Stimulated activated memory B cell treated with anti-CD40 and anti-IgM and Interleukin-4, amounts not matched to agents 10 μg/mL and 1 μg/mL and 100 μg/mL, for 72 hours (primary cell): ENCODE measurements at regions not wholly inside any gene's neighbourhood (a gene's known extent, or its start where the extent isn't known, plus 50 kb on each side); places are given as distances from the start of the nearest gene placed in this dataset.
A peak's percentile ranks its signal among the peaks of the same experiment; 100 is the strongest.

Source experiments
- ATAC-seq: fragments of 150-1000 bp; cut with Tn5 transposase; 2 replicates; pipeline ENCODE4 v1.10.0; 2021
- H3K27ac Mint-ChIP-seq: one replicate; pipeline ENCODE4 v1.8.0; 2022; ENCODE audit warnings: mild to moderate bottlenecking, mixed read lengths
- H3K27me3 Mint-ChIP-seq: one replicate; pipeline ENCODE4 v1.8.0; 2022; ENCODE audit warnings: mixed read lengths
- H3K36me3 Mint-ChIP-seq: one replicate; pipeline ENCODE4 v1.8.0; 2022; ENCODE audit warnings: mixed read lengths
- H3K4me1 Mint-ChIP-seq: one replicate; pipeline ENCODE4 v1.8.0; 2022; ENCODE audit warnings: mixed read lengths
- H3K4me3 Mint-ChIP-seq: one replicate; pipeline ENCODE4 v1.8.0; 2022; ENCODE audit warnings: mild to moderate bottlenecking, moderate library complexity, mixed read lengths
- H3K9me3 Mint-ChIP-seq: one replicate; pipeline ENCODE4 v1.8.0; 2022; ENCODE audit warnings: mixed read lengths

- ATAC-seq: no peak
- no peaks in the 10 kb centered on the region for H3K36me3 Mint-ChIP-seq
- no peak overlapping the region for H3K27ac Mint-ChIP-seq
- no peaks in the 10 kb centered on the region for H3K27me3 Mint-ChIP-seq
- H3K4me3 Mint-ChIP-seq: no peak overlapping the region
- H3K4me1 Mint-ChIP-seq: peaks cover 6% of the 10 kb centered on the region
- peaks cover 13% of the 10 kb centered on the region for H3K9me3 Mint-ChIP-seq
Observed at GRCh38 chr5:155430192-155430591, 416.6 kb downstream of the KIF4B start.

- Mint-ChIP-seq H3K4me1 (peaks cover 6% of the 10 kb centered on the region), H3K27me3 (no peaks in the 10 kb centered on the region), H3K9me3 (peaks cover 15% of the 10 kb centered on the region), H3K36me3 (no peaks in the 10 kb centered on the region), H3K4me3 (peak overlapping the region; percentile 10), H3K27ac (peak overlapping the region; percentile 82)
- peak; percentile 41 for ATAC-seq
Observed at GRCh38 chr5:155434267-155434666, 420.7 kb downstream of the KIF4B start.

GRCh38 chr5:155434681-155435080, 421.1 kb downstream of the KIF4B start:
- H3K27ac Mint-ChIP-seq: peak overlapping the region; percentile 82
- H3K4me1 Mint-ChIP-seq: peaks cover 6% of the 10 kb centered on the region
- H3K9me3 Mint-ChIP-seq: peaks cover 15% of the 10 kb centered on the region
- peak overlapping the region; percentile 10 for H3K4me3 Mint-ChIP-seq
- peak; percentile 65 for ATAC-seq
- H3K27me3 Mint-ChIP-seq: no peaks in the 10 kb centered on the region
- H3K36me3 Mint-ChIP-seq: no peaks in the 10 kb centered on the region

DNA sequence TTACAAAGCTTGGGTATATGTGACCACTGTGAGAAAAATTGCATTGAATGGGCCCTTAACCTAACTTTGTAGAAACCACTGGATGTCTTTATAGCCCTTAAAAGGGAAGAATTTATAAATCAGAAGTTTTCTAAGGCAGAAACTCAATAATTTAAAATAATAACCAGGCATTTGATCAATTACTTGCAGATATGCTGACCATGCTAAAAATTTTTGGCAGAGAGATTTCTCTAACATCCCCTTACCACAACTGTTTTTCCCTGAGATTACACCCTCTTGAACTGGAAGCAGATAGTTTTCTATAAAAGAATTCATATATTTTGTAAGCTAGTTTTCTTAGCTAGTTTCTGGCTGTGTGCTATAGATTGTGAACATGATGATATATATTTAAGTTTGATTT, 428.3 kb downstream of the KIF4B start:
- H3K4me1 Mint-ChIP-seq: no peaks in the 10 kb centered on the region
- H3K4me3 Mint-ChIP-seq: no peak overlapping the region
- peaks cover 9% of the 10 kb centered on the region for H3K9me3 Mint-ChIP-seq
- no peak for ATAC-seq
- H3K36me3 Mint-ChIP-seq: no peaks in the 10 kb centered on the region
- no peak overlapping the region for H3K27ac Mint-ChIP-seq
- no peaks in the 10 kb centered on the region for H3K27me3 Mint-ChIP-seq

- no peak for ATAC-seq
- Mint-ChIP-seq H3K4me3 (no peak overlapping the region), H3K27ac (no peak overlapping the region), H3K9me3 (peaks cover 3% of the 10 kb centered on the region), H3K36me3 (no peaks in the 10 kb centered on the region), H3K4me1 (no peaks in the 10 kb centered on the region), H3K27me3 (peaks cover 7% of the 10 kb centered on the region)
Observed at GRCh38 chr5:155451106-155451505, 437.6 kb downstream of the KIF4B start.

DNA sequence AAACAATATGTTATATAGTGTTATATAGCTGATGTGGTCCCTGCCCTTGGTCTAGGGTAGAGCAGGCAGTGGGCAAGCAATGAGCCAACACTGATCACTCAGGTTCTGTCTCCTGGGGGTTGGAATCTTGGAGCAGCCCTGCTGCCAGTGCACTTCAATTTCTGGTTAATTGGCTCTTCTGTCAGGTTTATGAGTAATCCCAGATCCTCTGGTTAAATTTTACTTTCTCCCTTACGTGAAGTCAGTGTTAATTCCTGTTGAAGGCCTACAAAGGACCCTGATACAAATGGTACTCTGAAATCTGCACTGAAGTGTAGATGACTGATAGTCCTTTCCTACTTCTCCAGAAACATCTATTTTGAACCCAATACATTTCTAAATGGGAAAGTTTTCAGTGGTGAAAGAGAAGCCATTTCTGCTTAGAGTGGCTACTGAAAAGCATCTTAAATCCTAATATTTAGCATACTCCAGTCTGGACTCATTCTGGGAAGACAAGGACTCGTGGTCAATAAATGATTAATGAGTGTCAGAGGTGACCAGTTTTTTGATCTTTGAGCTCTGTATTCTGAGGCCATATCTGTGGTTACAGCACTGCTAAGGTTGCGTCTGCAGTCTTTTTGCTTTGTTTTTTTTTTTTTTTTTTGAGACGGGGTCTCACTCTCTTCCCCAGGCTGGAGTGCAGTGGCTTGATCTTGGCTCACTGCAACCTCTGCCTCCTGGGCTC, 442.4 kb downstream of the KIF4B start:
- no peak for ATAC-seq
- H3K9me3 Mint-ChIP-seq: no peaks in the 10 kb centered on the region
- H3K4me1 Mint-ChIP-seq: no peaks in the 10 kb centered on the region
- no peak overlapping the region for H3K27ac Mint-ChIP-seq
- no peak overlapping the region for H3K4me3 Mint-ChIP-seq
- no peaks in the 10 kb centered on the region for H3K36me3 Mint-ChIP-seq
- peaks cover 6% of the 10 kb centered on the region for H3K27me3 Mint-ChIP-seq

DNA sequence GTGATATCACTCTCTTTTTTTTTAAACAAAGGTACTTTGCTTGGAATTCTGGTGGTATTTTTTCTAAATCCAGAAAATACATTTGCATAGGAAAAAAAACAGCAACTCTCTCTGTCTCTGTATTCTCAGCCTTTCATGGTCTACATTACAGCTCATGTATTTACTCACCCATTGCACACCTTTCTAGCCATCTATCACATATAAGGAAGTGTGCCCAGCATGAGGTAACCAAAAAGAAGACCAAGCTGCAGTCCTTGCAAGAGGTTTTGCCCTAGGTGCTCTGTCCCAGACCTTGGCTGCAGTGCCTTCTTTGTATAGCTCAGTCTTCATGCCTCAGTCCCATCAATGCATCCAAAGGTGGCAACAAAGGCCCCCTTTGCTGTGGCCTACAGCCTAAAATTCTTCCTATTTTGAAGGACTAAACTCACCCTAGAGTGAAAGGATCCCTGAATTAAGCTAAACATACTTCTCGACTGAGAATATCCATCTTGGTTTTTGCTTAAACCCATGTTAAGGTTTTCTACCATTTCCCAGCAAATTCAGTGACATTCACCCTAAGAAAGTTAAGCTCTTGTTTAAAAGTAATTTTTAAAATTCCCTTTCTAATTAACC, 446.4 kb downstream of the KIF4B start:
- Mint-ChIP-seq H3K4me3 (no peak overlapping the region), H3K27ac (no peak overlapping the region), H3K4me1 (no peaks in the 10 kb centered on the region), H3K27me3 (no peaks in the 10 kb centered on the region), H3K36me3 (no peaks in the 10 kb centered on the region), H3K9me3 (peaks cover 2% of the 10 kb centered on the region)
- no peak for ATAC-seq

DNA sequence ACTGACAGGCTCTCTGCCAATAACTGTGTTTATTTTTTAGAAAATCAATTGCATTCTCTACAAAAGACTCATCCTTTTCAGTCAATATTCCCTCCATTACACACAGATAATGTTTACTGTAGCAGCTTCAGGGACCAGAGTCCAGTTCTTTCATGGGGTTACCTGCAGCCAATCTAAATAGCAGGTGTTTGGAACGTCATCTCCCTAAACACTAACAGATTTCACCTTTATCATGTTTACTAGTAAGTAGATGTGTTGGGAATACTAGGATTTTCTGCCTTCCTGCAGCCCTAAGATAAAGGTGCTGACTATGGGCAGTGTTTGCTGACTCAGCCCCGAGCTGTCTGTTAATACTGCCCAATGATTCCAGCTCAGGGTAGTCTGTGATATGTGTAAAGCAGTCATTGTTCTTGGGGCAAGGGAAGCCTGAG, 447.0 kb downstream of the KIF4B start:
- peaks cover 2% of the 10 kb centered on the region for H3K9me3 Mint-ChIP-seq
- no peak overlapping the region for H3K4me3 Mint-ChIP-seq
- no peaks in the 10 kb centered on the region for H3K36me3 Mint-ChIP-seq
- no peaks in the 10 kb centered on the region for H3K27me3 Mint-ChIP-seq
- no peak overlapping the region for H3K27ac Mint-ChIP-seq
- ATAC-seq: no peak
- H3K4me1 Mint-ChIP-seq: no peaks in the 10 kb centered on the region

DNA sequence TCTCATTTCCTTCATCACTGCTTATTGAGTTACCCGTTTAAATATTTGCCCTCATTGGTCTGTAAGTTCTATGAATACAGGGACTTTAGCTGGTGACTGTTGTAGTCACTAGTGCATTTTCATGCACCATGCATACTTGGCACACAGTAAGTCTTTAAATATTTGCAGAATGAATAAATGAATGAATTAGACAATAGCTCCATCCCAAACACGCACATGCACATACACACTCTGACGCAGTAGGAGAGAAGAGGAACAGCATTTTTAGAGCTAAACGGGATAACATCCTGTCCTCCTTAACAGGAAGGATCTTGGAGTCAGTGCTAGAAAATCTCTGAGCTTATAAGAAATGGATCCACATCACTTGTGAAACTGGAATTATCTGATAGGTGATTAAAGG, 447.7 kb downstream of the KIF4B start:
- no peaks in the 10 kb centered on the region for H3K27me3 Mint-ChIP-seq
- no peak overlapping the region for H3K4me3 Mint-ChIP-seq
- peaks cover 5% of the 10 kb centered on the region for H3K9me3 Mint-ChIP-seq
- H3K36me3 Mint-ChIP-seq: no peaks in the 10 kb centered on the region
- ATAC-seq: no peak
- no peak overlapping the region for H3K27ac Mint-ChIP-seq
- H3K4me1 Mint-ChIP-seq: no peaks in the 10 kb centered on the region

DNA sequence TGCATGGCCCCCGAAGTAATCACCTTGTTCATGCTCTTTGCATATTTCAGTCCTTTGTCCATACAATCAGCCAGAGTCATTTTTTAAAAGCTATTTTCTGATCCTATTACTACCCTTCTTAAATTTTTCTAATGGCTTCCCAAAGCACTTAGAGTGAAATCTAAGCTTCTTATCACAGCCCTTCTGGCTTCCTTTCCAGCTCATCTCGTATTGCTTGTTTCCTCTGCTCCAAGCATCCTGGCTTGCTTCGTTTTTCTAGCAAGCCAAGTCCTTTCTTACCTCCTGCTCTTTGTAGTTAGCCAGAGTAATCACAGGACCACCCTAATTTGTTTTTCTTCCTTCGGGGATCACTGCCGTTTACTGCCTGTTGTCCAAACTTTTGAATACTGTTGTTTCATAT, 453.3 kb downstream of the KIF4B start:
- H3K4me3 Mint-ChIP-seq: no peak overlapping the region
- no peak overlapping the region for H3K27ac Mint-ChIP-seq
- ATAC-seq: no peak
- H3K27me3 Mint-ChIP-seq: no peaks in the 10 kb centered on the region
- H3K36me3 Mint-ChIP-seq: no peaks in the 10 kb centered on the region
- no peaks in the 10 kb centered on the region for H3K4me1 Mint-ChIP-seq
- peaks cover 5% of the 10 kb centered on the region for H3K9me3 Mint-ChIP-seq

GRCh38 chr5:155471027-155471426, 457.5 kb downstream of the KIF4B start:
- Mint-ChIP-seq H3K27me3 (no peaks in the 10 kb centered on the region), H3K4me1 (no peaks in the 10 kb centered on the region), H3K4me3 (no peak overlapping the region), H3K9me3 (no peaks in the 10 kb centered on the region), H3K27ac (no peak overlapping the region), H3K36me3 (no peaks in the 10 kb centered on the region)
- ATAC-seq: no peak

- Mint-ChIP-seq H3K4me3 (no peak overlapping the region), H3K4me1 (no peaks in the 10 kb centered on the region), H3K27me3 (no peaks in the 10 kb centered on the region), H3K27ac (no peak overlapping the region), H3K9me3 (no peaks in the 10 kb centered on the region), H3K36me3 (no peaks in the 10 kb centered on the region)
- ATAC-seq: no peak
Observed at GRCh38 chr5:155472780-155473179, 459.2 kb downstream of the KIF4B start.

DNA sequence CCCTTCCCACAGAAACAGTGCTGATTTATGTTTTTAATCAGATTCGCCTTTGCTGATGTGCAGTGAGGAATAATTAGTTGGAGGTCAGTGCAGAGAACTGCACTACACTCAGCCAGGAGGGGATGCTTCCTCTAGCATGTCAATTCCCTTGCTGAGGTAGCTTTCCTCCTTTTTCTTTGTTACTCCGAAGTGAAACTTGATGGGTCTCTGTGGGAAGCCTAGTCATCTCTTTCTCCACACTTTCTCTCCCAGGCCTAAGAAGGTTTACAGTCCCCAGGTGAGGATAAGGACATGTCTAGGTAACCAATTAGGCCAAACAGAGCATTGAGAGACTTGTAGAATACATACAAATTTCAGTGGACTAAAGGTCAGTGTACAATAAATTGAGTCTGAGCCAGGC, 461.8 kb downstream of the KIF4B start:
- Mint-ChIP-seq H3K27me3 (no peaks in the 10 kb centered on the region), H3K27ac (no peak overlapping the region), H3K4me1 (no peaks in the 10 kb centered on the region), H3K4me3 (no peak overlapping the region), H3K36me3 (no peaks in the 10 kb centered on the region), H3K9me3 (no peaks in the 10 kb centered on the region)
- ATAC-seq: no peak

- no peaks in the 10 kb centered on the region for H3K27me3 Mint-ChIP-seq
- no peak for ATAC-seq
Observed at GRCh38 chr5:155480731-155481131, 467.2 kb downstream of the KIF4B start.

DNA sequence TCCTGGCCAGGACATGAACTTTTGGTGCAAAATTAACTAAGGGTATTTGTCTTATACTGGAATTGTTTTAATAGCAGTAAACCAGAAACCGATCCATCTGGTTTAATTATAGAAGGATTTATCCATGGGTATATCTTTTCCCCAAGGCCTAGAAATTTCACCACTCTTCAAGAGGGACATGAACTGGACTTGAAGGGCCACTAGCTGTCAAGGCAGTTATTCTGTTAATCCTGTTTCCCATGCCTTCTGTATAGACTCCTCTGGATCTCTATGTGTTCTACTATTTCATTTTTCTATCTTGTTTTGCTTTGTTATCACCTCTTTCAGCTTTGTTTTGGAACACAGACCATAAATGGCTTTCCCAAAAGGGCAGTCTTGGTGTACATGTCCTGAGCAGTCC, 467.6 kb downstream of the KIF4B start:
- Mint-ChIP-seq H3K4me3 (no peak overlapping the region), H3K27me3 (no peaks in the 10 kb centered on the region), H3K36me3 (no peaks in the 10 kb centered on the region), H3K27ac (no peak overlapping the region), H3K4me1 (no peaks in the 10 kb centered on the region), H3K9me3 (no peaks in the 10 kb centered on the region)
- no peak for ATAC-seq

More at GRCh38 chr5:155480731-155481131, 467.2 kb downstream of the KIF4B start:
- H3K27ac Mint-ChIP-seq: no peak overlapping the region
- no peak overlapping the region for H3K4me3 Mint-ChIP-seq
- H3K36me3 Mint-ChIP-seq: no peaks in the 10 kb centered on the region
- no peaks in the 10 kb centered on the region for H3K9me3 Mint-ChIP-seq
- no peaks in the 10 kb centered on the region for H3K4me1 Mint-ChIP-seq

DNA sequence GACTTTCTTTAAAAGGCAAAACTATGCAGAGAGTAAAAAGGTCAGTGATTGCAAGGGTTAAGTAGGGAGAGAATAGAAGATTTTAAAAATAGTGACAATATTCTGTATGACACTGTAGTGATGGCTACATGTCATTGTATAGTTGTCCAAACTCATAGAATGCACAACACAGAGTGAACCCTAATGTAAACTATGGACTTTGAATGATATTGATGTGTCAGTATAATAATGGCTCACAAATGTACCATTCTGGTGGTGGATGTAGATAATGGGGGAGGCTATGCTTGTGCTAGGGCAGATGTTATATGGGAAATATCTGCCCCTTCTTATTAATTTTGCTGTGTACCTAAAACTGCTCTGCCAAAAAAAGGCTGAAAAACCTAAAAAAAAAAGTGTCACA, 468.9 kb downstream of the KIF4B start:
- H3K36me3 Mint-ChIP-seq: no peaks in the 10 kb centered on the region
- no peak for ATAC-seq
- no peak overlapping the region for H3K27ac Mint-ChIP-seq
- no peaks in the 10 kb centered on the region for H3K27me3 Mint-ChIP-seq
- H3K9me3 Mint-ChIP-seq: no peaks in the 10 kb centered on the region
- no peak overlapping the region for H3K4me3 Mint-ChIP-seq
- H3K4me1 Mint-ChIP-seq: no peaks in the 10 kb centered on the region
